AG09309 (cell line): ENCODE measurements at regions not wholly inside any gene's neighbourhood (a gene's known extent, or its start where the extent isn't known, plus 50 kb on each side); places are given as distances from the start of the nearest gene placed in this dataset.

Source experiments
- DNase-seq: peaks from one replicate; pipeline ENCODE4 v3.0.0-alpha.2; 2010; ENCODE audit warnings: low read depth
- H3K4me3 ChIP-seq: 2 replicates; pipeline ENCODE4 v1.5.1; 2011; ENCODE audit warnings: mild to moderate bottlenecking, low read depth, low read length, moderate library complexity; ENCODE audit not compliant: control insufficient read depth
- TF ChIP-seq, protein P1 (sequence below): IDR thresholded peaks from 2 replicates; pipeline ENCODE4 v1.5.1; 2011; ENCODE audit warnings: mild to moderate bottlenecking, low read depth, low read length, inconsistent platforms; ENCODE audit not compliant: insufficient read depth, control insufficient read depth; ENCODE audit errors: missing control alignments

DNA sequence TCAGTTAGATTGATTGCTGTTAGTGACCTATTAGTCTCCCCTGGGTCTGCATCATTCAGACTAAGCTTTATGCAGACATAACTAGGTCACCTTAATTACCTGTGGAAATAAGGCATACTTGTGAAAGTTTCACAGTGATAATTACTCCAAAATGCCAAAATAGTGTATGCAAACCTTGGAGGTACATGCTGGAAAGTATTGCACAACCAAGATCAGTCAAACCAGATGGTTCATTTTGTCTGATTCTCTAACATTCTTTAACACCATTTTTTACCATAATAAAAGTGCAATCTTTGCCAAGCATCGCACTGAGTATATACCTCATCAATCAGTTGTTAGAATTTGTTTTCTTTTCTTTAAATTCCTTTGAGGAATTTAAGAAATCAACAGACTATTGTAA lies 186.3 kb upstream of the TMEFF2 start:
- TF ChIP-seq, protein P1, sequence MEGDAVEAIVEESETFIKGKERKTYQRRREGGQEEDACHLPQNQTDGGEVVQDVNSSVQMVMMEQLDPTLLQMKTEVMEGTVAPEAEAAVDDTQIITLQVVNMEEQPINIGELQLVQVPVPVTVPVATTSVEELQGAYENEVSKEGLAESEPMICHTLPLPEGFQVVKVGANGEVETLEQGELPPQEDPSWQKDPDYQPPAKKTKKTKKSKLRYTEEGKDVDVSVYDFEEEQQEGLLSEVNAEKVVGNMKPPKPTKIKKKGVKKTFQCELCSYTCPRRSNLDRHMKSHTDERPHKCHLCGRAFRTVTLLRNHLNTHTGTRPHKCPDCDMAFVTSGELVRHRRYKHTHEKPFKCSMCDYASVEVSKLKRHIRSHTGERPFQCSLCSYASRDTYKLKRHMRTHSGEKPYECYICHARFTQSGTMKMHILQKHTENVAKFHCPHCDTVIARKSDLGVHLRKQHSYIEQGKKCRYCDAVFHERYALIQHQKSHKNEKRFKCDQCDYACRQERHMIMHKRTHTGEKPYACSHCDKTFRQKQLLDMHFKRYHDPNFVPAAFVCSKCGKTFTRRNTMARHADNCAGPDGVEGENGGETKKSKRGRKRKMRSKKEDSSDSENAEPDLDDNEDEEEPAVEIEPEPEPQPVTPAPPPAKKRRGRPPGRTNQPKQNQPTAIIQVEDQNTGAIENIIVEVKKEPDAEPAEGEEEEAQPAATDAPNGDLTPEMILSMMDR: no peak
- DNase-seq: no peak
- H3K4me3 ChIP-seq: no peak overlapping the region

DNA sequence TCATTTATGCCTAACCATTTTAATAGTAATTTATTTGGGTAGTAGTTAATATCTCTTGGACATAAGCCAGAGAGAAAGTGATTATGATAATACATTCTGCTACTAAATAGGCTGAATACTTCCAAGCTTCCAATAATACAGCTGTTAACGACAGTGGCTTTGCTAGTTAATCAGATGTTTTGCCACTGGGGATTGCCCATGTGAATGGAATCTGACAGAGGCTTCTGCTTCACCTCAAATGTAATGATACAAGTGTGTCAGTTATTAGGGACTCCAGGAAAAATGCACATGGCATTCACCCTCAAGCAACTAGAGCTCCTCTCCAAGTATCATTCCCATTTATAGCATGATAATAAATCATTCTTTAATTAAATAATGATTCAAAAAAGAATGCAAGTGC lies 185.0 kb upstream of the TMEFF2 start:
- H3K4me3 ChIP-seq: no peak overlapping the region
- DNase-seq: no peak
- TF ChIP-seq, protein P1: no peak

DNA sequence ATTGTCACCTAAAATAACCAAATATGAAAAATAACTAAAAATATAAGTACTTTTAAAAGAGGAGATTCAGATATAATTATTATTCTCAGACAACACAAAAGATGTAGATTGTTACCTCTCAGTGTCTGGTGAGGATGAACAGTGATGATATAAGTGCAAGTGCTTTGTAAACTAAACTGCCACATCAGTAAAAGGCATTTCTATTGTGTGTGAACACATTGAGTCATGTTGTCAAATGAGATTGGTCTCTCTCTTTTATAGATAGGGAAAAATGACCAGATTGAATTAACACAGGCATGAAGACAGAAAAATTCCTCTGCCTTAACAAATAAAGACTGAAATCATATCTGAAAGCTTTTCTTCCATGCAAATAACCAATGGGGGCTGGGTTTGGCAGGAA lies 182.4 kb upstream of the TMEFF2 start:
- DNase-seq: no peak
- no peak overlapping the region for H3K4me3 ChIP-seq
- TF ChIP-seq, protein P1: no peak

DNA sequence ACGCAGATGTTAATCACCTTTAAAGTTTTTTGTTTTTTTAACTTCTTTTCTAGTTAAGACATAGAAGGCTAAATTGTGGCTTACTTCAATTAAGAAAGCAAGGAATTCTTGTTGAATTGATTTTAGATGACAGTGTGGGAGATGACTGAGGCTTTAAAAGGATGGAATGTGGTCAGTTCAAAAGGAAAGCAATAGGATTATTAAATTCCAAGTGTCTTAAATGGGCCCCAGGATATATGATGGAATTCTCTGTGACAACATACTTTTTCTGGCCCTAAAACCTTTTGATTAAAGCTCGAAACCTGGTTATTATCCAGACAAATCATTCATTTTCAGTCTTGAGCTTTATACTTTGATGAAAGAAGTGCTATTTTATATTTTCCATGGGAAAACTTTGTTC lies 179.0 kb upstream of the TMEFF2 start:
- DNase-seq: no peak
- no peak overlapping the region for H3K4me3 ChIP-seq
- TF ChIP-seq, protein P1: no peak

DNA sequence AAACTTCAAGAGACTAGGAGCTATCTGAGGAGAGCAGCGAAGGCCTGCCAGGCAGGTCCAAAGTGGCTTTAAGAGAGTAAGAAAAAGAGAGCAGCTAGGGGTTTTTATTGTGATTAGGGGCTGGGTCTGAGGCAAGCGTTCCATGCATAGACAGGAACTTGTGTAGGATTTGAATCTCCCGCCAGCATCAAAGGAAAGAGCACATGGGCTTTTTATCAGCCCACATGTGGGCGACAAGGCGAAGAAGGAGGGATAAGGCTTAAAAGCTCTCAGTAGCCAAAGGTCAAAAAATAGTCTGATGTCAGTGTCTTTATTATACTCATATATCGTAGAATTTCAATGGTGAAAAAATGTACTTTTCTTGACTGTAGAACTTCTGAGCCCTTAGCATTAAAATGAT lies 178.5 kb upstream of the TMEFF2 start:
- DNase-seq: no peak
- TF ChIP-seq, protein P1: no peak
- H3K4me3 ChIP-seq: no peak overlapping the region

DNA sequence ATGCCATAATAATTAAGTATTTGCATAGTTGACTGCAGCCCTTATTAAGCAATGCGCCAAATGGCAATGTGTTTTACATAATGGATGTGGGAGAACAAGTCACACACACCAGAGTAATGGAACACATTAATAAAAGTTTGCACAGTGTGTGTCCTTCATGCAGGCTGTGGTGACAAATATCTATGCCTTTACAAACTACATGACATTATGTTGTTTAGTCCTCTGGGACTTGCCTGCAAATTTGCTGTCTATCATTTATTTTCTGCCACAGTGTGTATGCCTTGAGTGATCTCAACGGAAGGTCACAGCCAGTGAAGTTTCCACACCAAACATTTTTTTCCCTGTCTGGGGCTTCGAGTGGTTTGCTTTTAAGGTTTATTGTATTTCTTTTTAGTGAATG lies 175.2 kb upstream of the TMEFF2 start:
- no peak for DNase-seq
- no peak overlapping the region for H3K4me3 ChIP-seq
- TF ChIP-seq, protein P1: no peak

DNA sequence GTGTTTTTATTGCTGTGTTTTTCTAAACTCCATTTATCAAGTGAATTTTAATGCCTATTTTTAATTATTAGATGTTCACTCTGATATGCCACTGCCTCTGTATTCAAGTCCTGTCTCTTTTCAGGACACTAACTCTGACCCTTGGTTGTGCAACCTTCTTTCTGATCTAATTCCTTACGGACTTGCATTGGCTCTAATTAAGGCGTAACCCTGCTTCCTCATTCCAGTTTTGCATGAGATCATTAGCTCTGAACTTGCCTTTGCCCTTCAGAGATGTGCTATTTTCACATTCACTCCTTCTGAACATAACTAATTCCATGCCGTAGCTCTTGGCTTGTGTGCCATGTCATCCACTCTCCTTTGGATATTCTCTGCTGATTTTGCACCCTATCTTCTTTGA lies 162.5 kb upstream of the TMEFF2 start:
- H3K4me3 ChIP-seq: no peak overlapping the region
- no peak for DNase-seq
- TF ChIP-seq, protein P1: no peak
